ENCODE measurements at regions not wholly inside any gene's neighbourhood (a gene's known extent, or its start where the extent isn't known, plus 50 kb on each side); places are given as distances from the start of the nearest gene placed in this dataset.

DNA sequence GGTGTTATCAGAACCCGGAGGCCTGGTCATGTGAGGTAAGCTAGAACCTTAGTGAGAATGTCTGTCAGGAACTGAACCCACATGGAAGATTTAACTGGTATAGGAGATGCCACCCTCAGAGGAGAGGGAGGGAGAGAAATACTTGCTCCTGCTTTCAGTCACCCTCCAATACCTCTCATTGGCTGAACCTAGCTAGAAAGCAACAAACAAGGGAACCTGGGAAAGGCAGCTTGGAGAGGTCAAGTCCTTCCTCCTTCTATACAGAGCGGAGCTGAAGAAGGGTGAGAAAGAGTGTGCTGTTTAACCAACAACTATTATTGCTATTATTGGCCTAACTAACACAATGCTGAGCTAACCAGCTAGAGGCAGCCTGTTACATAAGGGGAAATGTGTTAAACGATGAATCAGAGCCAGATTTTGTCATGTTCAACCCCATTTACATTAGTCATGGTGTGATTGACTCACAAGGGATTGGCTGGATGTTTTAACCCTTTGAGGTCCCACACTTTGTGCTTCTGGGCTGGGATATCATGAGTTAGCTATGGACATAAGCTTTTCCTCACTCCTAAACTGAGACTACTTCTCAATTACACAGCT, 96.5 kb upstream of the ESX1 start:
- no peak for DNase-seq (ENCODE audit: low read depth in 1 of 2, low spot score in 2 of 2)
- no peak overlapping the region for H3K27ac ChIP-seq

DNA sequence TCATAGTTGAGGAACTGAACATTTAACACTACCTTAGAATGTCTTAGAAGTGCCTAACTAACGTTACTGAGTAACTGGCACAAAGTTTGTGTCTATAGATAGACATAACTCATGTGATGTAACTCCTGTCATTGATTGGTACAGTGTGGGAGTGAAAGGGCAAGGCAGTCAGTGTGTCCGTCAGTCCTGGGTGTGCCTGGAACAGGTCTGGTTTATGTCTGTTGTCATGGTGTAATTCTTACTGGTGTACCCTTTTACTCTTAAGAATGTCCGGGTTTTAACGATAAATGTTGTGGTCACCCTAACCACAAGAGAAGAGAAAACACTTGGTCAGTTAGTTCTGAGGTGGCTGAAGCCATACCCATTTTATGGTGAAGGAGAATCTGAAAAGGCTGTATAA, 93.1 kb upstream of the ESX1 start:
- Histone ChIP-seq H3K9me3 (replicated peaks) (no peaks in the 10 kb centered on the region), H3K4me1 (replicated peaks) (peaks cover 11% of the 10 kb centered on the region), H3K27me3 (replicated peaks) (no peaks in the 10 kb centered on the region), H3K27ac (no peak overlapping the region), H3K4me3 (no peak overlapping the region), H3K36me3 (no peaks in the 10 kb centered on the region)
- DNase-seq (ENCODE audit: low read depth in 1 of 2, low spot score in 2 of 2), result no peak

More for the DNA sequence above, 96.5 kb upstream of the ESX1 start:
- no peaks in the 10 kb centered on the region for H3K9me3 ChIP-seq (replicated peaks)
- no peak overlapping the region for H3K4me3 ChIP-seq
- H3K27me3 ChIP-seq (replicated peaks), result no peaks in the 10 kb centered on the region
- H3K36me3 ChIP-seq, result no peaks in the 10 kb centered on the region
- peaks cover 7% of the 10 kb centered on the region for H3K4me1 ChIP-seq (replicated peaks)

DNA sequence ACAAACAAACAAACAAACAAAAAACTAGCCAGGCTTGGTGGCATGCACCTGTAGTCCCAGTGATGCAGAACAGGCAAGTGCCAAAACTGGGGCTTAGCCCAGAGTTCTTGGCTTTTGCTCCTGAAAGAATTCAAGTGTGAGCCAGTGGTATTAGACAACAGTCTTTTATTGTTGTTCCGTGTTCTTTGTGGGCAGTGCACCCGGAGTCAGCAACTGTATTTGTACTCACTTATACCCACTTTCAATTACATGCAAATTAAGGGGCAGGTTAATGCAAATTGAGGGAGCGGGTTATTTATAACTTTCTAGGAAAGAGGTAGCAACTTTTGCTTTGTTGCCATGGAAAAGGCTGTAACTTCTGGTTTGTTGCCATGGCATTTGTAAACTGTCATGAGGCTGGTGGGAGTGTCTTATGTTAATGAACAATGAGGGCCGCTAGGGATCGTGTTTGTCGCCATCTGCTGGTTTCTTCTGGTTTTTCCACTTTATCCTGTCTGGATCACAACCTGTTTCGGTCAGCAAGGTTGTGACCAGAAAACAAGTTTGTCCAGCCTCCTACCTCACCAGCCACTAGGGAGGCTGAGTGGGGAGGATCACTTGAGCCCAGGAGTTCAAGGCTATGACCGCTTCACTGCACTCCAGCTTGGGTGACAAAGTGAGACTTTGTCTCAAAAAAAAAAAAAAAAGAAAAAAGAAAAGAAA, 88.8 kb upstream of the ESX1 start:
- no peaks in the 10 kb centered on the region for H3K36me3 ChIP-seq
- H3K4me1 ChIP-seq (replicated peaks), result 0 out of 2 replicates have a peak, but pooled peaks cover 4% of the 10 kb centered on the region
- peak; percentile 60 to 69 for DNase-seq (ENCODE audit: low read depth in 1 of 2, low spot score in 2 of 2)
- H3K27me3 ChIP-seq (replicated peaks), result no peaks in the 10 kb centered on the region
- no peak overlapping the region for H3K4me3 ChIP-seq
- no peaks in the 10 kb centered on the region for H3K9me3 ChIP-seq (replicated peaks)
- peak overlapping the region; percentile 43 for H3K27ac ChIP-seq

DNA sequence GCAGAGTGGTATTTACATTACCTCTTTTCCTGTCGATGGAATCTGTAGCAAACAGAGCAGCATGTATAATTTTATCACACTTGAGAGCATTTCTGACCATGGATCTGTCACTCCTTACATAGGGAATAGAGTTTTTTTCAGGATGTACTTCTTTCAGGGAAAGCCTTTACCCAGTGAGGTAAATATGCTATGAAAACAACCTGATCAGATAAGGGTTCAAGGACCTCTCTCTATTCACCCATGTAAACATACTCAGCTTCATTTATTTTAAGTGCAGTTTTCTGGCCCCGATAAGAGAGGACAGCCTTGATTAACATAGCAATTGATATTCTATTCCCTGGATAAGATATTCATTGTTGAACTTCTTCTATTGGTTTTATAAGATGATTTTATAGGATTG, 87.3 kb upstream of the ESX1 start:
- H3K36me3 ChIP-seq, result no peaks in the 10 kb centered on the region
- no peak for DNase-seq (ENCODE audit: low read depth in 1 of 2, low spot score in 2 of 2)
- no peak overlapping the region for H3K27ac ChIP-seq
- no peak overlapping the region for H3K4me3 ChIP-seq
- H3K9me3 ChIP-seq (replicated peaks), result no peaks in the 10 kb centered on the region
- no peaks in the 10 kb centered on the region for H3K27me3 ChIP-seq (replicated peaks)
- 0 out of 2 replicates have a peak, but pooled peaks cover 4% of the 10 kb centered on the region for H3K4me1 ChIP-seq (replicated peaks)

DNA sequence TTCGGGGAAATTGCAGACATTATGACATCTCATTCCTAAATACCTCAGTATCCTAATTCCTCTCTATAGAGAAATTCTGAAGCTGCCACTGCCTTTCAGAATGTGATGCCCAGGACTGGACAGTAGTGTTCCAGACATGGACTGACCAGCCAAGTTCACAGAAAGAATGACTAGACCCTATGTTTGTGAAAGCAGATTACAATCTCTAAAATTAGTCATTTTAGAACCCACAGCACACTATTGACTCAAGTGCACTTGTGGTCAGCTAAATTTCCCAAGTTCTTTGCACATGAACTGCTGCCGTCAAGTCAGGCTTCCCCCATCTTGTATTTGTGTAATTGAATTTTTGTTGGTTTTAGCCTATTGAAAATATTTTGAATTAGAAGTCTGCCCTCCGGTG, 81.0 kb upstream of the ESX1 start:
- Histone ChIP-seq H3K4me1 (replicated peaks) (peaks cover 54% of the 10 kb centered on the region), H3K36me3 (no peaks in the 10 kb centered on the region), H3K4me3 (no peak overlapping the region), H3K27ac (peak overlapping the region; percentile 63), H3K27me3 (replicated peaks) (no peaks in the 10 kb centered on the region), H3K9me3 (replicated peaks) (no peaks in the 10 kb centered on the region)
- peak; percentile 49 to 60 for DNase-seq (ENCODE audit: low read depth in 1 of 2, low spot score in 2 of 2)

DNA sequence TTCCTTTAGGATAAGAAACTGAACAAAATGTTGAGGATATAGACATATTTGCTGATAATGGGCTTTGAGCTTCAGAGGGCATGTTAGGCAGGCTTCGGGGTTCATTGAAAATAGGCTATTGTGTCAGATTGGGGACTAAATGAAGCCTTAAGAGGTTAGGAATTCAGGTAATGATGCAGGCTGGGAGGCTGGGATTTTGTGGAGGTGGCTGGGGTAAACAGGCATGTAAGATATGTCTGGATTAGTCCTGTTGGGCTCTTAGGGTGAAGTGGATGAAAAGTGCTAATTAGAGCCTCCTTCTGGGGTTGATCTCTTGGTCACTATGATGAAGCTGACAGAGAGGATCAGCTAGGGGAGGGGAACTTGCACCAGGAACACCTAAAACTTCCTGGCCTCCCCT, 80.2 kb upstream of the ESX1 start:
- Histone ChIP-seq H3K27ac (peak overlapping the region; percentile 63), H3K4me1 (replicated peaks) (peaks cover 61% of the 10 kb centered on the region), H3K27me3 (replicated peaks) (no peaks in the 10 kb centered on the region), H3K9me3 (replicated peaks) (no peaks in the 10 kb centered on the region), H3K4me3 (no peak overlapping the region), H3K36me3 (no peaks in the 10 kb centered on the region)
- no peak for DNase-seq (ENCODE audit: low read depth in 1 of 2, low spot score in 2 of 2)

DNA sequence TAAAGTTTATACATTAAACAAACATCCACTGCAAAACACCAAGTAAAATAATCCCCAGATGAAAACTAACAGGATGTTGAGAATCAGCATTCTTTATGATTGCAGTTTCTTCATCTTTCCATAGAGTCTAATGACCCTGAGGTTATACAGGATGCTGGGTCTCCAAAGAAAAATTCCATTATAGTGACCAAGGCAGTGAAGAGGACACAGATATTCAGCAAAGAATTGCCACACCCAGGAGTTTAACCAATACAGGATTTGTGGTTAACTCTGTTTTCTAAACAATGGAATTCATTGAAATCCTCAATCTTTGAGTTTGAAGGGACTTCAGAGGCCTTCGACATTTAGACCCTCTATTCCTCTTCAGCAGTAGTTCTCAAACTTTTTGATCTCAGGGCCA, 76.2 kb upstream of the ESX1 start:
- peaks cover 58% of the 10 kb centered on the region for H3K4me1 ChIP-seq (replicated peaks)
- peak overlapping the region; percentile 99 for H3K27ac ChIP-seq
- peak; percentile 50 to 84 for DNase-seq (ENCODE audit: low read depth in 1 of 2, low spot score in 2 of 2)
- H3K9me3 ChIP-seq (replicated peaks), result no peaks in the 10 kb centered on the region
- H3K36me3 ChIP-seq, result no peaks in the 10 kb centered on the region
- H3K4me3 ChIP-seq, result no peak overlapping the region
- no peaks in the 10 kb centered on the region for H3K27me3 ChIP-seq (replicated peaks)

DNA sequence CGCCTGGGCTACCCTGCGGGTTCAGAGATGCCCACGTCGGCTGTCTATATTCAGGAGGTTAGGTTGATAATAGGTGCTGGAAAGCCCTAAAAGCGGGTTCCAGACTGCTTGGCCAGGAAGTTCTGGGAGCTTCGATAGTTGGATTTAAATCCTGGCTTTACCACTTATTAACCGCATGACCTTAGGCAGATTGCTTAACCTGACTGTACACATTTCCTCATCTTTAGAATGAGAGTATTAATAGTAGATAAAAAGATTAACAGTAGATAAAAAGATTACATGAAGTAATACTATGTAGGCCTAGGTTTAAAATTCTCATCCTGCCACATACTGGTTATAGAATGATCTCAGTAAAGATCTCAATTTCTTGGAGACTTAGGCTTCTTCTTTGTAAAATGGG, 75.0 kb upstream of the ESX1 start:
- no peak overlapping the region for H3K4me3 ChIP-seq
- peaks cover 56% of the 10 kb centered on the region for H3K4me1 ChIP-seq (replicated peaks)
- H3K27ac ChIP-seq, result peak overlapping the region; percentile 99
- H3K36me3 ChIP-seq, result no peaks in the 10 kb centered on the region
- no peaks in the 10 kb centered on the region for H3K27me3 ChIP-seq (replicated peaks)
- H3K9me3 ChIP-seq (replicated peaks), result no peaks in the 10 kb centered on the region
- DNase-seq (ENCODE audit: low read depth in 1 of 2, low spot score in 2 of 2), result no peak

DNA sequence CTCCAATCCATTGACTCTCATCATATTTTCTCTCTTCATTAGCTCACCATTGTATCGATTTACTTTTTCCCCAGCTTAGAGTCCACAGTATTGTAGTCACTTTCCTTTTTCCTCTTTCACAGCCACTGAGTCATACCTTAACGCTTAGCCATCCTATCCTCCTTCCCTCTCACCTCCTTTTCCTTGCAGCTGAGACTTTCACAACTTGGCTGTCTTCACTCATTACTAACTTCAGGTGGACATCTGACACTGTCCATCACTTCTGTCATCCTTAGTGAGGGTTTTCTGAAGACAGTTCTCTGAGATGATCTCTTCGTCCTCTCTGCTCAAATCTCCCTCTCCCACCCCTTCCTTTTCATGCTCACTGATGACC, 70.5 kb upstream of the ESX1 start:
- H3K9me3 ChIP-seq (replicated peaks), result no peaks in the 10 kb centered on the region
- no peaks in the 10 kb centered on the region for H3K36me3 ChIP-seq
- H3K27me3 ChIP-seq (replicated peaks), result no peaks in the 10 kb centered on the region
- no peak for DNase-seq (ENCODE audit: low read depth in 1 of 2, low spot score in 2 of 2)
- H3K4me1 ChIP-seq (replicated peaks), result peaks cover 31% of the 10 kb centered on the region
- no peak overlapping the region for H3K4me3 ChIP-seq
- H3K27ac ChIP-seq, result peak overlapping the region; percentile 85

DNA sequence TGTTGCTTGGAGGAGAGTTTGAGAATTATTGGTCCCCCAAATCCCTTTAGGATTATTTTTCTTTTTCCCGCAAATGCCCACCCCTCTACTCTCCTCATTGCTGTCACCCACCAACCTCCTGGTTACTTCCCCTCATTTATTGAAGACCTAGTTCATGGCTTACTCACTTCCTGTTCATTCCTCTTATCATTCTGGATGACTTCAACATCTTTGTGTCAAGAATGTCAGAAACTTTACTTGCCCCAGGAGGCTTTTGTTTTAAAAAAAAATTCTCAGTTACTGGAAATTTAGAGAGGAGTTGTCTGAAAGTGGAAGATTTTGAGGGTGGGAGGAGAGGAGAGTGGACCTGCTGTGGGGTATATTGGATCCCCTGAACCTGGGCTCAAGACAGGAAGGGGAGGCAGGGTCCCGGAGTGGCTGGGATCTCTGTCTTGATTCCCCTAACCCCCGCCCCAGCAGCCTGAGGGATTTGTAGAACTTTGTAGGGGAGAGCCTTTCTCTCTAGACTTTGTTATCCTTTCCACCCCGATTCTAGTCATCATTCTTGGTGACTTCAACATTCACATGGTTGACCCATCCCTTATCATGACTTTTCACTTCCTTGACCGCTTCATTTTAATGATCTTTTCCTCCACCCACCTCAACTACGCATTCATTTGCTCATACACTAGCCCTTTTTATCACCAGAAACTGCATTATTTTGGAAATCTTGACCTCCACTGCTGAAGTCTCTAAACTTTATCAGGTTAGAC, 69.9 kb upstream of the ESX1 start:
- no peaks in the 10 kb centered on the region for H3K9me3 ChIP-seq (replicated peaks)
- H3K27ac ChIP-seq, result peak overlapping the region; percentile 85
- H3K36me3 ChIP-seq, result no peaks in the 10 kb centered on the region
- no peaks in the 10 kb centered on the region for H3K27me3 ChIP-seq (replicated peaks)
- peaks cover 26% of the 10 kb centered on the region for H3K4me1 ChIP-seq (replicated peaks)
- DNase-seq (ENCODE audit: low read depth in 1 of 2, low spot score in 2 of 2), result peak in 1 of 2 experiments; percentile 43
- no peak overlapping the region for H3K4me3 ChIP-seq

DNA sequence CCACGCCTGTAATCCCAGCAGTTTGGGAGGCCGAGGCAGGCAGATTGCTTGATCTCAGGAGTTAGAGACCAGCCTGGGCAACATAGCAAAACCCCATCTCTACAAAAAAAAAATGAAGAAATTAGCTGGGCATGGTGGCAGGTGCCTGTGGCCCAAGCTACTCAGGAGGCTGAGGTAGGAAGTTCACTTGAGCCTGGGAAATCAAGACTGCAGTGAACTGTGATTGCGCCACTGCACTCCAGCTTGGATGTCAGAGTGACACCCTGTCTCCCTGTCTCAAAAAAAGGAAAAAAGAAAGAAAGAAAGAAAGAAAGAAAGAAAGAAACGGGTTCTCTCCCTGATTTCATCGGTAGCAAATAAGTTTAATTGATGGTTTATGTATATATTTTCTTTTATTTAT, 64.6 kb upstream of the ESX1 start:
- Histone ChIP-seq H3K27ac (no peak overlapping the region), H3K36me3 (no peaks in the 10 kb centered on the region)
- no peak for DNase-seq (ENCODE audit: low read depth in 1 of 2, low spot score in 2 of 2)

DNA sequence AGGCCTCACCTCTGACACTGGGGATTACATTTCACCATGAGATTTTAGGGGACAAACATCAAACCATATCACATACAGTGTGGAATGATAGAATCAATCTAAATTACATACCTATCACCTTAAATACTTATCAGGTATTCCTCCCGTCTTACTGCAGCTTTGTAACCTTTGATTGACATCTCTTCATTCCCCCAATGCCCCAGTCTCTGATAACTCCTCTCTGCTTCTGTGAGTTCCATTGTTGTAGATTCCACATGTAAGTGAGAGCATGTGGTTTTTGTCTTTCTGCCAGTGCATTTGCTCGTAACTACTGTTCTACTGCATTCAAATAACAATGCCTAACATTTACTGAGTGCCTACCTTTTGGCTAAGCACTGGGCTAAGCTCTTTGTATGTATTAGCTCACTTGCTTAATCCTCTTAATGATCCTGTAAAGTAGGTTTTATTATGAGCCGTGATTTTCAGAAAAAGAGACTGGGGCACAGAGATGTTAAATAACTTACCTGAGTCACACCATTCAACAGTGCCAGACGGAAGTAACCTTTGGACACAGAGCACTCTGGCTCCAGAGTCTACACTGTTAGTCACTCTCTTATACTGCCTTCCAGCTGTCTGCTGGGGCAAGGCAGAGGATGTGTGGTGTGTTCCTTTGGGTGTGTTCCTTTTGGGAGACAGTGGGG, 63.7 kb upstream of the ESX1 start:
- DNase-seq (ENCODE audit: low read depth in 1 of 2, low spot score in 2 of 2), result no peak
- no peak overlapping the region for H3K4me3 ChIP-seq
- H3K4me1 ChIP-seq (replicated peaks), result peaks cover 23% of the 10 kb centered on the region
- no peak overlapping the region for H3K27ac ChIP-seq
- H3K36me3 ChIP-seq, result no peaks in the 10 kb centered on the region
- H3K27me3 ChIP-seq (replicated peaks), result no peaks in the 10 kb centered on the region
- H3K9me3 ChIP-seq (replicated peaks), result no peaks in the 10 kb centered on the region

More for the DNA sequence above, 64.6 kb upstream of the ESX1 start:
- Histone ChIP-seq H3K27me3 (replicated peaks) (no peaks in the 10 kb centered on the region), H3K4me1 (replicated peaks) (peaks cover 30% of the 10 kb centered on the region), H3K4me3 (no peak overlapping the region), H3K9me3 (replicated peaks) (no peaks in the 10 kb centered on the region)

DNA sequence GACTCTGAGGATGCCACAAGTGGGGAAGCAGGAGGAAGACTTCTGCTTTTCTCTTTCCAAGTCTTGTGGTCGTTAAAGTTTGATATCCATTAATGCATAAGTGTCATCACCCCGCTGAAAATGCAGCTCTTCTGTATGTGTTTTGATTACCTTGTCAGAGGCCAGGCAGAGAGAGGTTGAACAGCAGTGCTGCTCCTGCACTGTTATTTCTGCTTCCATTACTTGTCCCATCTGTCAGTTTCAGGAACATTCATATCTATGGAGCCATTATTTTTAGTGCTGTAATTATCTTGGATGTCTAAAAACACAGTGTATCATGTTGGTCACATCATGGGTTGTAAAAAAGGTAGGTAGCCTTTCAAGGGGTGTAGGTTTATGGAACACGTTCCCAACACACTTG, 62.0 kb upstream of the ESX1 start:
- H3K4me1 ChIP-seq (replicated peaks), result peaks cover 23% of the 10 kb centered on the region
- H3K9me3 ChIP-seq (replicated peaks), result no peaks in the 10 kb centered on the region
- no peaks in the 10 kb centered on the region for H3K27me3 ChIP-seq (replicated peaks)
- no peak for DNase-seq (ENCODE audit: low read depth in 1 of 2, low spot score in 2 of 2)
- H3K27ac ChIP-seq, result no peak overlapping the region
- no peak overlapping the region for H3K4me3 ChIP-seq
- no peaks in the 10 kb centered on the region for H3K36me3 ChIP-seq

DNA sequence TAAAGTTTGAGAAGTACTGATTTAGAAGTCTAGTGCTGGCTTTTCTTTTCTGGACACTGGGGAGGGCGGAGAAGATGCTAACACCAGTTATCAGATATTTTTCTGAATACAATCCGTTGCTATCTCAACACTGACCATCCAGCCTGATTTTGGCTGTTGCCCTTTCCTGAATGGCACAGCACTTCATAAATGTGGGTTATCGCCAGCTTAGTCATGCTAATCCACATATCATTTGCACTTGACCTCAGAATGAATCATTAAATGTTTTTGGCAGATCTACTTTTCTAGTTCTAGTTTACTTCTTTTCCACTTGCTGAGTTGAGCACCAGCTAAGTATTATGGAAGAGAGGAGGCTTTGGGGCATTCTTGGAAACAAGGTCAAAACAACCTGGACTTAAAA, 60.8 kb upstream of the ESX1 start:
- Histone ChIP-seq H3K4me3 (no peak overlapping the region), H3K4me1 (replicated peaks) (peaks cover 20% of the 10 kb centered on the region), H3K27me3 (replicated peaks) (no peaks in the 10 kb centered on the region), H3K36me3 (no peaks in the 10 kb centered on the region), H3K9me3 (replicated peaks) (no peaks in the 10 kb centered on the region), H3K27ac (no peak overlapping the region)
- no peak for DNase-seq (ENCODE audit: low read depth in 1 of 2, low spot score in 2 of 2)
